CD4-positive, alpha-beta T cell (primary cell): ENCODE measurements at regions not wholly inside any gene's neighbourhood (a gene's known extent, or its start where the extent isn't known, plus 50 kb on each side); places are given as distances from the start of the nearest gene placed in this dataset.
A peak's percentile ranks its signal among the peaks of the same experiment; 100 is the strongest.

ENCODE experiments used
- ATAC-seq: fragments of 200-7000 bp; cut with Tn5 transposase; one replicate; pipeline ENCODE4 v1.10.0; 2022; ENCODE audit warnings: mild to moderate bottlenecking; ENCODE audit not compliant: poor library complexity
- CTCF ChIA-PET: fragments of 350-600 bp; sonication (Branson Sonifier 250); formaldehyde crosslinking; loops from one replicate; lab custom pipeline; 2021; ENCODE audit warnings: antibody characterized with exemption, inconsistent platforms; lab: Charles Lee
- POLR2A ChIA-PET: fragments of 350-600 bp; sonication (Branson Sonifier 250); formaldehyde crosslinking; loops from one replicate; lab custom pipeline; 2021; ENCODE audit warnings: antibody characterized with exemption, inconsistent platforms; lab: Charles Lee
- DNase-seq, 14 experiments: peaks; one replicate each; pipeline ENCODE4 v3.0.0-alpha.2; 2013 to 2020; ENCODE audit warnings: mixed read lengths in 2 of 14
- H3K27ac ChIP-seq, 2 donors: one replicate each; pipeline versions ENCODE4 v1.5.1 to v1.7.0; 2013; ENCODE audit warnings: low read length in 2 of 2, low read depth in 1 of 2, mild to moderate bottlenecking in 1 of 2
- H3K27me3 ChIP-seq, 2 experiments: 1 replicate in 1 of 2; 2 replicates in 1 of 2; pipeline versions ENCODE4 v1.6.1 to v1.7.0; 2013; ENCODE audit warnings: low read length in 2 of 2, control low read depth in 1 of 2, mild to moderate bottlenecking in 1 of 2, moderate library complexity in 1 of 2; ENCODE audit not compliant: insufficient read depth in 2 of 2, control insufficient read depth in 1 of 2
- H3K36me3 ChIP-seq: one replicate; pipeline ENCODE4 v1.6.1; 2013; ENCODE audit warnings: low read length, control low read depth; ENCODE audit not compliant: insufficient read depth
- H3K4me1 ChIP-seq: one replicate; pipeline ENCODE4 v1.6.1; 2013; ENCODE audit warnings: low read length, control low read depth; ENCODE audit not compliant: insufficient read depth
- H3K4me3 ChIP-seq: one replicate; pipeline ENCODE4 v1.5.1; 2013; ENCODE audit warnings: mild to moderate bottlenecking, low read length, moderate library complexity
- H3K9me3 ChIP-seq, 2 experiments: 1 replicate in 1 of 2; 2 replicates in 1 of 2; pipeline versions ENCODE4 v1.6.1 to v1.7.0; 2013; ENCODE audit warnings: low read length in 2 of 2, mild to moderate bottlenecking in 2 of 2, control low read depth in 1 of 2, moderate library complexity in 1 of 2; ENCODE audit not compliant: control insufficient read depth in 1 of 2, insufficient read depth in 1 of 2
- H3K27ac Mint-ChIP-seq: one replicate; pipeline ENCODE4 v1.8.0; 2020; ENCODE audit warnings: mixed read lengths
- H3K27me3 Mint-ChIP-seq: one replicate; pipeline ENCODE4 v1.8.0; 2021; ENCODE audit warnings: mixed read lengths
- H3K36me3 Mint-ChIP-seq: one replicate; pipeline ENCODE4 v1.8.0; 2021; ENCODE audit warnings: low read depth, mixed read lengths
- H3K4me1 Mint-ChIP-seq: one replicate; pipeline ENCODE4 v1.8.0; 2021; ENCODE audit warnings: low read depth, mixed read lengths
- H3K4me3 Mint-ChIP-seq: one replicate; pipeline ENCODE4 v1.8.0; 2020; ENCODE audit warnings: mild to moderate bottlenecking, mixed read lengths
- H3K9me3 Mint-ChIP-seq: one replicate; pipeline ENCODE4 v1.8.0; 2020; ENCODE audit warnings: mixed read lengths
- CTCF ChIP-seq: fragments of 200-600 bp; IDR thresholded peaks from one replicate; pipeline ENCODE4 v1.8.0; 2022; ENCODE audit warnings: antibody characterized with exemption, mild to moderate bottlenecking
- intact Hi-C, 2 experiments: fragments of 100-400 bp; cut with DNase I in 1 of 2; cut with micrococcal nuclease in 1 of 2; formaldehyde crosslinking; loops; one replicate each; pipeline versions ENCODE4 v1.15.1 to v1.9.0; 2023 to 2025; cut with DNase I, micrococcal nuclease

- Histone ChIP-seq H3K4me3 (no peak overlapping the region), H3K27me3 (no peaks in the 10 kb centered on the region), H3K36me3 (peaks cover 5% of the 10 kb centered on the region), H3K27ac (no peak overlapping the region), H3K4me1 (peaks cover 7% of the 10 kb centered on the region), H3K9me3 (no peaks in the 10 kb centered on the region)
- POLR2A ChIA-PET: no interaction called here
- intact Hi-C loops: loop anchor here (2.0 to 10.0 kb wide), 4 partner anchors 36 to 93 kb away; no protein-coding TSS in a partner anchor
- ATAC-seq (no peak), DNase-seq (no peak)
- peaks cover 15% of the 10 kb centered on the region for H3K4me1 Mint-ChIP-seq
- no peak overlapping the region for H3K27ac Mint-ChIP-seq
- no peaks in the 10 kb centered on the region for H3K9me3 Mint-ChIP-seq
- TF ChIP-seq CTCF: no peak
- CTCF ChIA-PET: interaction anchor here (0.7 kb wide), 1 partner anchor 389 kb away, joined by 4 read pairs; no protein-coding TSS in a partner anchor
- H3K4me3 Mint-ChIP-seq: peak overlapping the region; percentile 45
- no peaks in the 10 kb centered on the region for H3K27me3 Mint-ChIP-seq
- peaks cover 31% of the 10 kb centered on the region for H3K36me3 Mint-ChIP-seq
These were observed 647.3 kb upstream of the DIPK2B start for GRCh38 chrX:45847961-45848360.

- DNase-seq (no peak), ATAC-seq (no peak)
- H3K4me1 ChIP-seq: peaks cover 8% of the 10 kb centered on the region
- peaks cover 31% of the 10 kb centered on the region for H3K36me3 Mint-ChIP-seq
- CTCF ChIA-PET: interaction anchor here (0.7 kb wide), 1 partner anchor 601 kb away, joined by 3 read pairs; no protein-coding TSS in a partner anchor
- H3K4me3 ChIP-seq: no peak overlapping the region
- H3K36me3 ChIP-seq: peaks cover 5% of the 10 kb centered on the region
- no peak overlapping the region for H3K27ac Mint-ChIP-seq
- no peaks in the 10 kb centered on the region for H3K27me3 Mint-ChIP-seq
- intact Hi-C loops: loop anchor here in 1 of 2 experiments (5.0 to 10.0 kb wide), 2 partner anchors 34 to 92 kb away; no protein-coding TSS in a partner anchor
- H3K27ac ChIP-seq: no peak overlapping the region
- no peak overlapping the region for H3K4me3 Mint-ChIP-seq
- POLR2A ChIA-PET: interaction anchor here (1.2 kb wide), 1 partner anchor 41 kb away, joined by 3 read pairs; no protein-coding TSS in a partner anchor
- peaks cover 29% of the 10 kb centered on the region for H3K4me1 Mint-ChIP-seq
- no peak for TF ChIP-seq CTCF
- no peaks in the 10 kb centered on the region for H3K9me3 Mint-ChIP-seq
- H3K9me3 ChIP-seq: no peaks in the 10 kb centered on the region
- no peaks in the 10 kb centered on the region for H3K27me3 ChIP-seq
These were observed 645.7 kb upstream of the DIPK2B start for GRCh38 chrX:45846328-45846727.

- Mint-ChIP-seq H3K9me3 (no peaks in the 10 kb centered on the region), H3K4me3 (no peak overlapping the region), H3K4me1 (peaks cover 33% of the 10 kb centered on the region), H3K36me3 (peaks cover 23% of the 10 kb centered on the region), H3K27me3 (no peaks in the 10 kb centered on the region), H3K27ac (no peak overlapping the region)
- ATAC-seq: no peak
- no peak for TF ChIP-seq CTCF
- Histone ChIP-seq H3K4me1 (peaks cover 8% of the 10 kb centered on the region), H3K27me3 (no peaks in the 10 kb centered on the region), H3K9me3 (no peaks in the 10 kb centered on the region), H3K4me3 (no peak overlapping the region), H3K27ac (no peak overlapping the region), H3K36me3 (peaks cover 5% of the 10 kb centered on the region)
- CTCF ChIA-PET: interaction anchor here (1.0 kb wide), 1 partner anchor 330 kb away, joined by 3 read pairs; no protein-coding TSS in a partner anchor
- intact Hi-C loops: loop anchor here in 1 of 2 experiments (5.0 to 10.0 kb wide), 2 partner anchors 33 to 90 kb away; no protein-coding TSS in a partner anchor
- POLR2A ChIA-PET: interaction anchor here (1.0 kb wide), 1 partner anchor 39 kb away, joined by 5 read pairs; no protein-coding TSS in a partner anchor
- DNase-seq: no peak
These were observed 644.5 kb upstream of the DIPK2B start for GRCh38 chrX:45845142-45845541.
